HepG2 (cell line): ENCODE measurements at regions not wholly inside any gene's neighbourhood (a gene's known extent, or its start where the extent isn't known, plus 50 kb on each side); places are given as distances from the start of the nearest gene placed in this dataset.

ENCODE experiments used
- ATAC-seq: fragments of 200-7000 bp; cut with Tn5 transposase; 3 replicates; pipeline ENCODE4 v1.9.1; 2020; ENCODE audit warnings: mild to moderate bottlenecking, moderate library complexity
- BruUV-seq: library from RNA; stranded (reverse); fragments of 400-500 nt; replicated peaks from 2 replicates; lab custom pipeline; 2021; lab: Mats Ljungman, UMichigan
- CTCF ChIA-PET: fragments of 300-600 bp; formaldehyde crosslinking; extraction: SDS; loops from one replicate; lab custom pipeline; 2021; ENCODE audit warnings: low total read pairs, inconsistent platforms, low intra/inter-chr PET ratio; lab: Yijun Ruan, JAX
- POLR2A ChIA-PET: fragments of 350-600 bp; sonication (Branson Sonifier 250); formaldehyde crosslinking; loops from one replicate; lab custom pipeline; 2020; ENCODE audit warnings: antibody characterized with exemption, inconsistent platforms; lab: Yijun Ruan, JAX
- DNase-seq: peaks from one replicate; pipeline ENCODE4 v3.0.0-alpha.2; 2015; ENCODE audit warnings: low spot score
- FAIRE-seq: peaks from 3 replicates; lab custom pipeline; 2011; peaks lifted over from hg19 to GRCh38; lab: Jason Lieb, UNC
- H2AFZ ChIP-seq: one replicate; pipeline ENCODE4 v1.6.1; 2011; ENCODE audit warnings: low read length, inconsistent platforms
- H3K27ac ChIP-seq: fragments of 300-600 bp; 3 replicates; pipeline ENCODE4 v1.8.0; 2011; ENCODE audit warnings: mixed run types, mild to moderate bottlenecking, mixed read lengths, low read length, inconsistent platforms; ENCODE audit not compliant: insufficient read depth; ENCODE audit errors: extremely low read length
- H3K27me3 ChIP-seq, 2 experiments: fragments of 200-600 bp in 1 of 2; 2 replicates in 1 of 2; 3 replicates in 1 of 2; pipeline versions ENCODE4 v1.6.0 to v1.8.0; 2011; ENCODE audit warnings: low read length in 2 of 2, mild to moderate bottlenecking in 2 of 2, moderate library complexity in 2 of 2, inconsistent platforms in 1 of 2; ENCODE audit not compliant: insufficient read depth in 2 of 2, control insufficient read depth in 1 of 2
- H3K36me3 ChIP-seq, 2 experiments: fragments of 200-600 bp in 1 of 2; replicated peaks in 1 of 2; 2 replicates in 1 of 2; 3 replicates in 1 of 2; pipeline versions ENCODE4 v1.5.1 to v1.8.0; 2011; ENCODE audit warnings: low read length in 2 of 2, inconsistent platforms in 1 of 2; ENCODE audit not compliant: insufficient read depth in 2 of 2, control insufficient read depth in 1 of 2
- H3K4me1 ChIP-seq: 2 replicates; pipeline ENCODE4 v1.5.1; 2012; ENCODE audit warnings: low read length, inconsistent platforms; ENCODE audit not compliant: insufficient read depth
- H3K4me2 ChIP-seq: 2 replicates; pipeline ENCODE4 v1.6.0; 2011; ENCODE audit warnings: low read depth, low read length, inconsistent platforms
- H3K4me3 ChIP-seq, 3 experiments: fragments of 200-600 bp in 1 of 3; sonication (generic), shearing (Covaris generic) in 1 of 3; replicated peaks in 1 of 3; 2 replicates each; pipeline ENCODE4 v1.5.1; 2011 to 2016; ENCODE audit warnings: low read length in 3 of 3, inconsistent platforms in 2 of 3, low read depth in 2 of 3, mild to moderate bottlenecking in 2 of 3, control low read depth in 1 of 3, mixed read lengths in 1 of 3; ENCODE audit not compliant: insufficient read depth in 1 of 3
- H3K79me2 ChIP-seq: one replicate; pipeline ENCODE4 v1.6.1; 2011; ENCODE audit warnings: low read length, inconsistent platforms; ENCODE audit not compliant: insufficient read depth
- H3K9ac ChIP-seq: 2 replicates; pipeline ENCODE4 v1.6.0; 2011; ENCODE audit warnings: mild to moderate bottlenecking, low read depth, low read length, inconsistent platforms; ENCODE audit not compliant: insufficient read depth
- H3K9me3 ChIP-seq: 2 replicates; pipeline ENCODE4 v1.5.1; 2012; ENCODE audit warnings: mild to moderate bottlenecking, low read length
- H4K20me1 ChIP-seq: 2 replicates; pipeline ENCODE4 v1.6.0; 2011; ENCODE audit warnings: inconsistent platforms, mild to moderate bottlenecking, low read length, moderate library complexity; ENCODE audit not compliant: insufficient read depth
- AGO2 ChIP-seq: fragments of 200-400 bp; formaldehyde crosslinking; optimal IDR thresholded peaks from 2 replicates; pipeline ENCODE3; 2017; ENCODE audit warnings: mild to moderate bottlenecking, low read depth, low read length, moderate library complexity
- CEBPG ChIP-seq: IDR thresholded peaks from 2 replicates; pipeline ENCODE4 v1.6.1; 2016
- CREBL2 ChIP-seq: sonication (generic); formaldehyde crosslinking; IDR thresholded peaks from 2 replicates; pipeline ENCODE4 v1.8.1; 2023; ENCODE audit warnings: missing genetic modification reagents, mild to moderate bottlenecking, borderline replicate concordance
- NFKB2 ChIP-seq: sonication (generic); formaldehyde crosslinking; IDR thresholded peaks from 2 replicates; pipeline ENCODE4 v1.4.0; 2020; ENCODE audit warnings: missing genetic modification reagents, borderline replicate concordance
- NR0B2 ChIP-seq: sonication (generic); formaldehyde crosslinking; IDR thresholded peaks from 2 replicates; pipeline ENCODE4 v1.4.0; 2020; ENCODE audit warnings: mild to moderate bottlenecking, missing genetic modification reagents
- REPIN1 ChIP-seq: sonication (generic); formaldehyde crosslinking; IDR thresholded peaks from 2 replicates; pipeline ENCODE4 v1.8.0; 2022; ENCODE audit warnings: missing genetic modification reagents, low read depth, mild to moderate bottlenecking, borderline replicate concordance
- SNAPC5 ChIP-seq: sonication (generic); formaldehyde crosslinking; IDR thresholded peaks from 2 replicates; pipeline ENCODE4 v1.8.1; 2023; ENCODE audit warnings: mild to moderate bottlenecking, missing genetic modification reagents, borderline replicate concordance
- SP2 ChIP-seq: sonication (generic); formaldehyde crosslinking; IDR thresholded peaks from 2 replicates; pipeline ENCODE4 v1.5.1; 2020; ENCODE audit warnings: mild to moderate bottlenecking, missing genetic modification reagents
- TBX2 ChIP-seq: sonication (generic); formaldehyde crosslinking; IDR thresholded peaks from 2 replicates; pipeline ENCODE4 v1.5.0; 2020; ENCODE audit warnings: missing genetic modification reagents, mild to moderate bottlenecking, borderline replicate concordance
- TGIF2 ChIP-seq: IDR thresholded peaks from 2 replicates; pipeline ENCODE4 v1.6.1; 2016; ENCODE audit warnings: control low read depth, missing compliant biosample characterization
- ZBTB42 ChIP-seq: sonication (generic); formaldehyde crosslinking; IDR thresholded peaks from 2 replicates; pipeline ENCODE4 v1.5.0; 2020; ENCODE audit warnings: mild to moderate bottlenecking, missing genetic modification reagents
- ZFP82 ChIP-seq: sonication (generic); formaldehyde crosslinking; IDR thresholded peaks from 2 replicates; pipeline ENCODE4 v1.5.1; 2020; ENCODE audit warnings: mild to moderate bottlenecking, missing genetic modification reagents, borderline replicate concordance
- ZHX1 ChIP-seq: sonication (generic); formaldehyde crosslinking; IDR thresholded peaks from 2 replicates; pipeline ENCODE4 v1.8.1; 2022; ENCODE audit warnings: low read depth, mild to moderate bottlenecking, missing genetic modification reagents
- ZIK1 ChIP-seq: sonication (generic); formaldehyde crosslinking; IDR thresholded peaks from 2 replicates; pipeline ENCODE4 v1.5.0; 2020; ENCODE audit warnings: mild to moderate bottlenecking, low read depth, missing genetic modification reagents, borderline replicate concordance
- ZNF138 ChIP-seq: sonication (generic); formaldehyde crosslinking; IDR thresholded peaks from 2 replicates; pipeline ENCODE4 v1.5.0; 2020; ENCODE audit warnings: mild to moderate bottlenecking, low read depth, missing genetic modification reagents
- ZNF282 ChIP-seq: fragments of 450-650 bp; IDR thresholded peaks from 2 replicates; pipeline ENCODE4 v1.6.1; 2018; ENCODE audit not compliant: partially characterized antibody
- ZNF557 ChIP-seq: sonication (generic); formaldehyde crosslinking; IDR thresholded peaks from 2 replicates; pipeline ENCODE4 v1.4.0; 2020; ENCODE audit warnings: missing genetic modification reagents
- WGBS: methylation state at CpG from one replicate; pipeline ENCODE4 v1.1.6; 2017; ENCODE audit warnings: low lambda C conversion rate; 5-methylcytosine and 5-hydroxymethylcytosine counted together
- in situ Hi-C: cut with HindIII; loops from 2 replicates; pipeline ENCODE4 v1.10.0; 2017; ENCODE audit warnings: low pct_unique_long_range_greater_than_20kb; ENCODE audit not compliant: extremely low pct_ligation_motif_present
- intact Hi-C: fragments of 100-400 bp; cut with micrococcal nuclease; formaldehyde crosslinking; loops from one replicate; pipeline ENCODE4 v1.10.0; 2022; ENCODE audit not compliant: unreplicated experiment
- TF ChIP-seq, protein P1 (sequence below): sonication (generic); formaldehyde crosslinking; IDR thresholded peaks from 2 replicates; pipeline ENCODE4 v1.5.0; 2020; ENCODE audit warnings: missing genetic modification reagents, mild to moderate bottlenecking, borderline replicate concordance

- no peaks in the 10 kb centered on the region for H3K36me3 ChIP-seq
- H3K9ac ChIP-seq: peak overlapping the region; percentile 83
- FAIRE-seq (peak; percentile 99), ATAC-seq (peak; percentile 93), DNase-seq (peak; percentile 99)
- 2% methylated on average over 10 of the region's 12 CpGs for WGBS
- peak overlapping the region; percentile 96 for H3K27ac ChIP-seq
- H3K27me3 ChIP-seq: no peaks in the 10 kb centered on the region
- ChIA-PET POLR2A (interaction anchor here (0.7 to 1.9 kb wide), 6 partner anchors 12 to 366 kb away, joined by 3 to 6 read pairs (median 4); no protein-coding TSS in a partner anchor), CTCF (no interaction called here)
- H3K79me2 ChIP-seq: no peaks in the 10 kb centered on the region
- in situ Hi-C loops: no loop called here
- H4K20me1 ChIP-seq: no peaks in the 10 kb centered on the region
- TSS peak; percentile 79 for BruUV-seq
- intact Hi-C loops: no loop called here
- peaks cover 87% of the 10 kb centered on the region for H3K4me1 ChIP-seq
- H2AFZ ChIP-seq: no peak overlapping the region
- no peaks in the 10 kb centered on the region for H3K9me3 ChIP-seq
- H3K4me2 ChIP-seq: peak overlapping the region; percentile 76
- peak overlapping the region; percentile 40 to 69 (median 41); a peak in 5 of 6 replicates for H3K4me3 ChIP-seq
- no peak for TF ChIP-seq CREBL2 (CRISPR knock-in tag)
- peak; percentile 56 for TF ChIP-seq AGO2
- TF ChIP-seq ZFP82 (CRISPR knock-in tag): no peak
- peak; percentile 32; the same call in 1 of the 2 replicates for TF ChIP-seq SP2 (CRISPR knock-in tag)
- TF ChIP-seq ZIK1 (CRISPR knock-in tag): no peak
- TF ChIP-seq NFKB2 (CRISPR knock-in tag): peak; percentile 45; the same call in 1 of the 2 replicates
- TF ChIP-seq ZNF138 (CRISPR knock-in tag): no peak
- peak; percentile 43; the same call in 1 of the 2 replicates for TF ChIP-seq REPIN1 (CRISPR knock-in tag)
- peak; percentile 79; the same call in 1 of the 2 replicates for TF ChIP-seq TGIF2
- TF ChIP-seq SNAPC5 (CRISPR knock-in tag): no peak
- no peak for TF ChIP-seq ZBTB42 (CRISPR knock-in tag)
- TF ChIP-seq, protein P1, sequence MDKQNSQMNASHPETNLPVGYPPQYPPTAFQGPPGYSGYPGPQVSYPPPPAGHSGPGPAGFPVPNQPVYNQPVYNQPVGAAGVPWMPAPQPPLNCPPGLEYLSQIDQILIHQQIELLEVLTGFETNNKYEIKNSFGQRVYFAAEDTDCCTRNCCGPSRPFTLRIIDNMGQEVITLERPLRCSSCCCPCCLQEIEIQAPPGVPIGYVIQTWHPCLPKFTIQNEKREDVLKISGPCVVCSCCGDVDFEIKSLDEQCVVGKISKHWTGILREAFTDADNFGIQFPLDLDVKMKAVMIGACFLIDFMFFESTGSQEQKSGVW (CRISPR knock-in tag): no peak
- peak; percentile 91 for TF ChIP-seq TBX2 (CRISPR knock-in tag)
- TF ChIP-seq CEBPG (CRISPR knock-in tag): peak; percentile 24; the same call in 1 of the 2 replicates
- no peak for TF ChIP-seq ZNF557 (CRISPR knock-in tag)
- TF ChIP-seq ZHX1: no peak
- no peak for TF ChIP-seq NR0B2 (CRISPR knock-in tag)
- no peak for TF ChIP-seq ZNF282
Observed at GRCh38 chr1:4267381-4268261, 367.5 kb upstream of the C1orf174 start.
